Trophoblast cell (in vitro differentiated cells and primary cell): ENCODE measurements at regions not wholly inside any gene's neighbourhood (a gene's known extent, or its start where the extent isn't known, plus 50 kb on each side); places are given as distances from the start of the nearest gene placed in this dataset.
A peak's percentile ranks its signal among the peaks of the same experiment; 100 is the strongest.

Experiments
- DNase-seq, 2 donors: peaks; one replicate each; pipeline ENCODE4 v3.0.0-alpha.2; 2016
- H2AFZ ChIP-seq: 2 replicates; pipeline ENCODE4 v1.6.1; 2013; ENCODE audit warnings: low read length, moderate library complexity, mild to moderate bottlenecking; ENCODE audit not compliant: insufficient read depth, poor library complexity
- H2AK5ac ChIP-seq: 2 replicates; pipeline ENCODE4 v1.6.1; 2013; ENCODE audit warnings: mild to moderate bottlenecking, low read length
- H2BK120ac ChIP-seq: 2 replicates; pipeline ENCODE4 v1.6.1; 2013; ENCODE audit warnings: low read length, mild to moderate bottlenecking, moderate library complexity; ENCODE audit not compliant: insufficient read depth, poor library complexity
- H2BK12ac ChIP-seq: 2 replicates; pipeline ENCODE4 v1.6.1; 2013; ENCODE audit warnings: mild to moderate bottlenecking, low read length, moderate library complexity
- H2BK5ac ChIP-seq: 2 replicates; pipeline ENCODE4 v1.6.1; 2013; ENCODE audit warnings: low read length, low read depth, moderate library complexity, mild to moderate bottlenecking; ENCODE audit not compliant: poor library complexity
- H3K14ac ChIP-seq: 2 replicates; pipeline ENCODE4 v1.6.1; 2013; ENCODE audit warnings: mild to moderate bottlenecking, low read length
- H3K18ac ChIP-seq: 2 replicates; pipeline ENCODE4 v1.6.1; 2013; ENCODE audit warnings: mild to moderate bottlenecking, low read length
- H3K23ac ChIP-seq: 2 replicates; pipeline ENCODE4 v1.6.1; 2013; ENCODE audit warnings: low read length
- H3K27ac ChIP-seq: 2 replicates; pipeline ENCODE4 v1.5.1; 2013; ENCODE audit warnings: low read depth, mild to moderate bottlenecking, inconsistent platforms, low read length, moderate library complexity
- H3K27me3 ChIP-seq: 2 replicates; pipeline ENCODE4 v1.6.1; 2013; ENCODE audit warnings: inconsistent platforms, mild to moderate bottlenecking, low read length, moderate library complexity; ENCODE audit not compliant: insufficient read depth
- H3K36me3 ChIP-seq, 2 experiments: 1 replicate in 1 of 2; 2 replicates in 1 of 2; pipeline ENCODE4 v1.6.1; 2013; ENCODE audit warnings: low read length in 2 of 2, mild to moderate bottlenecking in 2 of 2, moderate library complexity in 1 of 2; ENCODE audit not compliant: insufficient read depth in 2 of 2, control insufficient read depth in 1 of 2
- H3K4ac ChIP-seq: 2 replicates; pipeline ENCODE4 v1.6.1; 2013; ENCODE audit warnings: low read depth, mild to moderate bottlenecking, low read length, moderate library complexity
- H3K4me1 ChIP-seq, 2 experiments: 1 replicate in 1 of 2; 2 replicates in 1 of 2; pipeline ENCODE4 v1.6.1; 2013; ENCODE audit warnings: low read length in 2 of 2, mild to moderate bottlenecking in 2 of 2, moderate library complexity in 1 of 2; ENCODE audit not compliant: insufficient read depth in 2 of 2, control insufficient read depth in 1 of 2
- H3K4me2 ChIP-seq: 2 replicates; pipeline ENCODE4 v1.6.1; 2013; ENCODE audit warnings: inconsistent platforms, mild to moderate bottlenecking, low read length, moderate library complexity
- H3K4me3 ChIP-seq: 2 replicates; pipeline ENCODE4 v1.5.1; 2013; ENCODE audit warnings: mild to moderate bottlenecking, low read depth, low read length, inconsistent platforms
- H3K79me1 ChIP-seq: one replicate; pipeline ENCODE4 v1.6.1; 2013; ENCODE audit warnings: low read length
- H3K79me2 ChIP-seq: 2 replicates; pipeline ENCODE4 v1.6.1; 2013; ENCODE audit warnings: low read length, mild to moderate bottlenecking; ENCODE audit not compliant: control insufficient read depth, insufficient read depth, poor library complexity
- H3K9ac ChIP-seq: 2 replicates; pipeline ENCODE4 v1.6.1; 2013; ENCODE audit warnings: mild to moderate bottlenecking, low read length
- H3K9me3 ChIP-seq: 2 replicates; pipeline ENCODE4 v1.6.1; 2013; ENCODE audit warnings: low read depth, mild to moderate bottlenecking, control low read depth, inconsistent platforms, low read length; ENCODE audit not compliant: insufficient read depth
- H4K12ac ChIP-seq: 2 replicates; pipeline ENCODE4 v1.6.1; 2013; ENCODE audit warnings: low read depth, mild to moderate bottlenecking, low read length, moderate library complexity
- H4K8ac ChIP-seq: 2 replicates; pipeline ENCODE4 v1.6.1; 2013; ENCODE audit warnings: low read depth, mild to moderate bottlenecking, low read length, moderate library complexity
- H4K91ac ChIP-seq: one replicate; pipeline ENCODE4 v1.6.1; 2013; ENCODE audit warnings: low read depth, mild to moderate bottlenecking, low read length, moderate library complexity
- WGBS: extraction: QIAGEN DNeasy Blood & Tissue Kit; methylation state at CpG from one replicate; pipeline ENCODE4 v1.1.7; 2013; ENCODE audit warnings: missing lambda C conversion rate; ENCODE audit not compliant: insufficient read length, insufficient coverage; ENCODE audit errors: extremely low coverage; 5-methylcytosine and 5-hydroxymethylcytosine counted together

- Histone ChIP-seq H2AFZ (no peak overlapping the region), H2BK120ac (no peak overlapping the region), H3K4me1 (no peaks in the 10 kb centered on the region), H3K4me3 (no peak overlapping the region), H3K4me2 (no peak overlapping the region), H3K14ac (no peak overlapping the region), H4K91ac (no peak overlapping the region), H3K9ac (no peak overlapping the region), H3K23ac (no peak overlapping the region), H2BK12ac (no peak overlapping the region), H3K27ac (no peak overlapping the region), H2BK5ac (no peak overlapping the region), H3K9me3 (no peaks in the 10 kb centered on the region), H2AK5ac (no peak overlapping the region), H3K4ac (no peak overlapping the region), H3K27me3 (no peaks in the 10 kb centered on the region), H3K18ac (no peak overlapping the region), H3K79me1 (no peaks in the 10 kb centered on the region), H4K8ac (no peak overlapping the region), H3K36me3 (no peaks in the 10 kb centered on the region), H4K12ac (no peak overlapping the region), H3K79me2 (no peaks in the 10 kb centered on the region)
- WGBS, result no CpG with 5 or more reads among the region's 11 CpGs
- peak in 1 of 2 donors; percentile 19 for DNase-seq
These were observed 68.0 kb downstream of the ZFP36L2 start for GRCh38 chr2:43158259-43158880.

GRCh38 chr2:43157506-43158246 lies 68.7 kb downstream of the ZFP36L2 start:
- Histone ChIP-seq H3K36me3 (no peaks in the 10 kb centered on the region), H3K14ac (no peak overlapping the region), H3K79me2 (no peaks in the 10 kb centered on the region), H4K91ac (no peak overlapping the region), H3K27ac (no peak overlapping the region), H2BK120ac (no peak overlapping the region), H2AFZ (no peak overlapping the region), H2AK5ac (no peak overlapping the region), H3K27me3 (no peaks in the 10 kb centered on the region), H3K4me3 (no peak overlapping the region), H3K79me1 (no peaks in the 10 kb centered on the region), H4K12ac (no peak overlapping the region), H2BK5ac (no peak overlapping the region), H3K18ac (no peak overlapping the region), H3K4me1 (no peaks in the 10 kb centered on the region), H3K9ac (no peak overlapping the region), H3K4ac (no peak overlapping the region), H2BK12ac (no peak overlapping the region), H3K4me2 (no peak overlapping the region), H3K9me3 (no peaks in the 10 kb centered on the region), H4K8ac (no peak overlapping the region), H3K23ac (no peak overlapping the region)
- no peak for DNase-seq
- no CpG with 5 or more reads among the region's 14 CpGs for WGBS

DNA sequence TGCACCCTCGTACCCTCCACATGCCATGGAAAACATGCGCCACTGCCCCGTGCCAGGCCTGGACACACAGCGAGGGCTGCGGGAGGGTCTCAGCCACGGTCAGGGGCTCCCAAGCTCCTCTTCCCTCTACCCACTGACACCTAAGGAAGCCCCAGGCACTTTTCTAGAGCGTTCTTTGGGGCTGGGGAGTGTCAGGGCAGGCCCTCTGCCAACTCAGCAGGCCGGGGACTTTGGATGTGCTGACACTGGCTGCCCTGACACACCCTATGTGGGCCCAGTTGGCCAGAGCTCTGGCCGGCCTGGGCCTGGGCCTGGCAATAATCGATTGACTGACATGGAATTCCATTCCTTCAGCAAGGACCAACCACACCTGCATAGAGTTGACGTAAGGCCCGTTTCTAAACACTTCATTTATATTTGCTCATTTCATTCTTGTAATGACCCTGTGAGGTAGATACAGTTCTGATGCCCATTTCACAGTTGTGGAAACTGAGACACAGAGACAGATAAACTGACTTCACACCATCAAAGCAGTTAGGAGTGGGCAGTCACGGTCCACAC lies 70.5 kb downstream of the ZFP36L2 start:
- Histone ChIP-seq H3K18ac (no peak overlapping the region), H3K4me1 (no peaks in the 10 kb centered on the region), H3K79me2 (no peaks in the 10 kb centered on the region), H3K27ac (no peak overlapping the region), H2AFZ (no peak overlapping the region), H2AK5ac (no peak overlapping the region), H4K91ac (no peak overlapping the region), H4K8ac (no peak overlapping the region), H3K9me3 (peaks cover 3% of the 10 kb centered on the region), H3K14ac (no peak overlapping the region), H3K4me2 (no peak overlapping the region), H3K27me3 (no peaks in the 10 kb centered on the region), H3K23ac (no peak overlapping the region), H2BK120ac (no peak overlapping the region), H3K79me1 (no peaks in the 10 kb centered on the region), H3K36me3 (no peaks in the 10 kb centered on the region), H2BK12ac (no peak overlapping the region), H3K9ac (no peak overlapping the region), H4K12ac (no peak overlapping the region), H3K4me3 (no peak overlapping the region), H3K4ac (no peak overlapping the region), H2BK5ac (no peak overlapping the region)
- no CpG with 5 or more reads among the region's 13 CpGs for WGBS
- no peak for DNase-seq

DNA sequence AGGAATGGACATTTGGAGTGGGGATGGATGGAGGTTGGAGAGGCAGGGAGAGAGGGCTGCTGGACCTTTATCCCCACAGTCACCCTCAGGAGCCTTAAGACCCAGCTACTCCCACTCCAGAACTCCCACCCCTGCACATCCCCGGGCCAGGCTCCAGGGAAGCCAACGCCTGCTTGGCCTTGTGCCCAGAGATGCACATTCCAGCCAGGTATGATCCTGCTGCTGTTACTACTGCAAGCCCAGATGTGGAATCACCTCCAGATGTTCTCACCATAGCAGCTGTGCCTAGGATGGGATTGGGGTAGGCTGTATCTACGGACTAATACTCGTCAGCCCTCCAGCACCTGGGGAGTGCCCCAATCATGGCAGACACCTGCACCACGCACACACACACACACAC lies 71.7 kb downstream of the ZFP36L2 start:
- Histone ChIP-seq H3K9me3 (peaks cover 3% of the 10 kb centered on the region), H4K91ac (no peak overlapping the region), H3K23ac (no peak overlapping the region), H3K14ac (no peak overlapping the region), H2BK120ac (no peak overlapping the region), H4K12ac (no peak overlapping the region), H3K4me3 (no peak overlapping the region), H2AK5ac (no peak overlapping the region), H3K4me2 (no peak overlapping the region), H3K18ac (no peak overlapping the region), H2AFZ (no peak overlapping the region), H3K79me1 (no peaks in the 10 kb centered on the region), H3K4me1 (no peaks in the 10 kb centered on the region), H2BK5ac (no peak overlapping the region), H3K27ac (no peak overlapping the region), H3K36me3 (no peaks in the 10 kb centered on the region), H3K79me2 (no peaks in the 10 kb centered on the region), H4K8ac (no peak overlapping the region), H3K4ac (no peak overlapping the region), H2BK12ac (no peak overlapping the region), H3K9ac (no peak overlapping the region), H3K27me3 (no peaks in the 10 kb centered on the region)
- DNase-seq, result no peak
- WGBS, result no CpG with 5 or more reads among the region's 5 CpGs
